ENCODE measurements at regions not wholly inside any gene's neighbourhood (a gene's known extent, or its start where the extent isn't known, plus 50 kb on each side); places are given as distances from the start of the nearest gene placed in this dataset.

DNA sequence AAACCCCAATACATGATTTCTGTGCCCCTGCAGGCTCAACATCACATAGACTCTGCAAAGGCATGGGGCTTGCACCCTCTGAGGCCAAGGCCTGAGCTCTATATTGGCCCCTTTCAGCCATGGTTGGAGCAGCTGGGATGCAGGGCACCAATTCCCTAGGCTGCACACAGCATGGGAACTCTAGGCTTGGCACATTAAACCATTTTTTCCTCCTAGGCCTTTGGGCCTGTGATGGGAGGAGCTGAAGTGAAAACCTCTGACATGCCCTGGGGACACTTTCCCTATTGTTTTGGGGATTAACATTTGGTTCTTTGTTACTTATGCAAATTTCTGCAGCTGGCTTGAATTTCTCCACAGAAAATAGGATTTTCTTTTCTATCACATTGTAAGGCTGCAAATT lies 1629.5 kb downstream of the OTOL1 start:
- Histone ChIP-seq H3K27ac (replicated peaks in 1 of 4) (no peak overlapping the region), H3K36me3 (no peaks in the 10 kb centered on the region), H3K4me1 (no peaks in the 10 kb centered on the region), H3K9me3 (peaks cover 0 to 31% (median 21%) of the 10 kb centered on the region in 4 donors), H3K4me3 (no peak overlapping the region), H3K27me3 (no peaks in the 10 kb centered on the region)
- TF ChIP-seq POLR2A (IDR thresholded peaks at IDR 0.05; ENCODE audit: low read depth), result no peak
- TF ChIP-seq, protein P1, sequence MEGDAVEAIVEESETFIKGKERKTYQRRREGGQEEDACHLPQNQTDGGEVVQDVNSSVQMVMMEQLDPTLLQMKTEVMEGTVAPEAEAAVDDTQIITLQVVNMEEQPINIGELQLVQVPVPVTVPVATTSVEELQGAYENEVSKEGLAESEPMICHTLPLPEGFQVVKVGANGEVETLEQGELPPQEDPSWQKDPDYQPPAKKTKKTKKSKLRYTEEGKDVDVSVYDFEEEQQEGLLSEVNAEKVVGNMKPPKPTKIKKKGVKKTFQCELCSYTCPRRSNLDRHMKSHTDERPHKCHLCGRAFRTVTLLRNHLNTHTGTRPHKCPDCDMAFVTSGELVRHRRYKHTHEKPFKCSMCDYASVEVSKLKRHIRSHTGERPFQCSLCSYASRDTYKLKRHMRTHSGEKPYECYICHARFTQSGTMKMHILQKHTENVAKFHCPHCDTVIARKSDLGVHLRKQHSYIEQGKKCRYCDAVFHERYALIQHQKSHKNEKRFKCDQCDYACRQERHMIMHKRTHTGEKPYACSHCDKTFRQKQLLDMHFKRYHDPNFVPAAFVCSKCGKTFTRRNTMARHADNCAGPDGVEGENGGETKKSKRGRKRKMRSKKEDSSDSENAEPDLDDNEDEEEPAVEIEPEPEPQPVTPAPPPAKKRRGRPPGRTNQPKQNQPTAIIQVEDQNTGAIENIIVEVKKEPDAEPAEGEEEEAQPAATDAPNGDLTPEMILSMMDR (IDR thresholded peaks at IDR 0.05), result no peak
- TF ChIP-seq POLR2AphosphoS5 (IDR thresholded peaks at IDR 0.05), result no peak
- TF ChIP-seq EP300 (IDR thresholded peaks at IDR 0.05), result no peak
- intact Hi-C loops (cut with DNase I), result no loop called here
- DNase-seq (ENCODE audit: extremely low spot score), result no peak

Small RNA genes in the stretch of these regions (small RNA-seq; reads per million reads assigned to genes)
- gene MIR1263, result 0 reads per million in 3 donors
- gene RNU7-82P, result 0 reads per million in 3 donors
